ENCODE measurements at regions not wholly inside any gene's neighbourhood (a gene's known extent, or its start where the extent isn't known, plus 50 kb on each side); places are given as distances from the start of the nearest gene placed in this dataset.

GRCh38 chr6:20263059-20263458 lies 50.8 kb upstream of the MBOAT1 start:
- H2AFZ ChIP-seq, result no peak overlapping the region
- H3K9me3 ChIP-seq (ENCODE audit: control insufficient read depth, low read length), result no peaks in the 10 kb centered on the region
- no peak overlapping the region for H3K9ac ChIP-seq
- no peaks in the 10 kb centered on the region for H3K36me3 ChIP-seq (ENCODE audit: control insufficient read depth, insufficient read depth, low read length)
- no peaks in the 10 kb centered on the region for H3K27me3 ChIP-seq (ENCODE audit: control insufficient read depth, insufficient read depth, low read length)
- no peak overlapping the region for H3K4me3 ChIP-seq (ENCODE audit: low read depth, low read length)
- no peaks in the 10 kb centered on the region for H3K79me2 ChIP-seq
- no peaks in the 10 kb centered on the region for H3K4me1 ChIP-seq
- no peak for TF ChIP-seq CTCF (IDR thresholded peaks at IDR 0.05)
- no peak overlapping the region for H3K27ac ChIP-seq
- H3K4me2 ChIP-seq (ENCODE audit: low read length), result no peak overlapping the region

DNA sequence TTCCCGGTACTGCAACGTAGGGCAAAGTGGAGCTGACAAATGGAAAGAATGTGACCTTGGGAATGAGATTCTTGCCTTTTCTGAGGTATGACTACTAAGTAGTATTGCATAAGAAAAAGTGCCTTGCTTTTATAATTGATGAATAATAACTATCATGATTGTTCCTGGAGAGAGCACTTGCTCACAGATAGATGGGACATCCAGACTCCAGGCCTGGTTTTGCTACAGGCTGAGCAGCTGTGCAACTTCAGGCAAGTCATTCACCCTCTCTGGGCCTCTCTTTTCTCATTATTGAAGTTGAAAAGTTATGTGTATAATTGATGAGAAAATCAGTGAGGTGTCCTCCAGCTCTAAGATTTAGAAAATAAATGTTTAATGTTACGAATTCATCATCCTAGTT lies 53.6 kb upstream of the MBOAT1 start:
- H3K9me3 ChIP-seq (ENCODE audit: control insufficient read depth, low read length), result no peaks in the 10 kb centered on the region
- H2AFZ ChIP-seq, result no peak overlapping the region
- H3K9ac ChIP-seq, result no peak overlapping the region
- no peaks in the 10 kb centered on the region for H3K27me3 ChIP-seq (ENCODE audit: control insufficient read depth, insufficient read depth, low read length)
- no peaks in the 10 kb centered on the region for H3K4me1 ChIP-seq
- H3K79me2 ChIP-seq, result no peaks in the 10 kb centered on the region
- no peaks in the 10 kb centered on the region for H3K36me3 ChIP-seq (ENCODE audit: control insufficient read depth, insufficient read depth, low read length)
- H3K4me3 ChIP-seq (ENCODE audit: low read depth, low read length), result no peak overlapping the region
- no peak overlapping the region for H3K4me2 ChIP-seq (ENCODE audit: low read length)
- no peak overlapping the region for H3K27ac ChIP-seq
- TF ChIP-seq CTCF (IDR thresholded peaks at IDR 0.05), result no peak

GRCh38 chr6:20266851-20267608 lies 54.8 kb upstream of the MBOAT1 start:
- no peaks in the 10 kb centered on the region for H3K79me2 ChIP-seq
- no peaks in the 10 kb centered on the region for H3K36me3 ChIP-seq (ENCODE audit: control insufficient read depth, insufficient read depth, low read length)
- no peak overlapping the region for H3K4me2 ChIP-seq (ENCODE audit: low read length)
- no peaks in the 10 kb centered on the region for H3K4me1 ChIP-seq
- no peak overlapping the region for H2AFZ ChIP-seq
- no peaks in the 10 kb centered on the region for H3K27me3 ChIP-seq (ENCODE audit: control insufficient read depth, insufficient read depth, low read length)
- no peak overlapping the region for H3K4me3 ChIP-seq (ENCODE audit: low read depth, low read length)
- H3K9me3 ChIP-seq (ENCODE audit: control insufficient read depth, low read length), result no peaks in the 10 kb centered on the region
- H3K27ac ChIP-seq, result no peak overlapping the region
- no peak overlapping the region for H3K9ac ChIP-seq
- TF ChIP-seq CTCF (IDR thresholded peaks at IDR 0.05), result no peak

DNA sequence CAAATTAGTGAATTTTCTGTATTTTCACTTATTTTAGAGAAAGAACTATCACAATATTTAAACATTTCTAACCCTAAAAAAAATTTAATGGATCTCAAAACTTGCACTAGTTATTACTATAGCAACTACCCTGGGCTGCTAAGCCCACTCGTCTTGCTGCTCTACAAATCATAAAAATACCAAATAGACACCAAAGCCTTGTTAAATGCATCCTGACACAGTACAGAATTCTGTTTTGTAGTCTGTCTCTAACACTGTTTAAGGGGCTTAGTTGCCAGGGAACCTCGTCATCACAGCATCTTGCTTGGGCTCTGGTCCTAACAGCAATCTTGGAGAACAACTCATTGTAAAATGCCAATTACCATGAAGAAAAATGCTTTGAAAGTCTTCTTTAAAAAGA lies 56.9 kb upstream of the MBOAT1 start:
- no peak for TF ChIP-seq CTCF (IDR thresholded peaks at IDR 0.05)
- H3K9ac ChIP-seq, result no peak overlapping the region
- no peaks in the 10 kb centered on the region for H3K27me3 ChIP-seq (ENCODE audit: control insufficient read depth, insufficient read depth, low read length)
- no peaks in the 10 kb centered on the region for H3K4me1 ChIP-seq
- H3K79me2 ChIP-seq, result no peaks in the 10 kb centered on the region
- H3K36me3 ChIP-seq (ENCODE audit: control insufficient read depth, insufficient read depth, low read length), result no peaks in the 10 kb centered on the region
- no peaks in the 10 kb centered on the region for H3K9me3 ChIP-seq (ENCODE audit: control insufficient read depth, low read length)
- H3K4me3 ChIP-seq (ENCODE audit: low read depth, low read length), result no peak overlapping the region
- no peak overlapping the region for H3K4me2 ChIP-seq (ENCODE audit: low read length)
- H3K27ac ChIP-seq, result no peak overlapping the region
- H2AFZ ChIP-seq, result no peak overlapping the region

- Histone ChIP-seq H3K36me3 (ENCODE audit: control insufficient read depth, insufficient read depth, low read length) (no peaks in the 10 kb centered on the region), H3K27me3 (ENCODE audit: control insufficient read depth, insufficient read depth, low read length) (no peaks in the 10 kb centered on the region), H3K27ac (no peak overlapping the region), H3K79me2 (no peaks in the 10 kb centered on the region), H3K4me3 (ENCODE audit: low read depth, low read length) (no peak overlapping the region), H3K9ac (no peak overlapping the region), H2AFZ (no peak overlapping the region), H3K4me1 (no peaks in the 10 kb centered on the region), H3K9me3 (ENCODE audit: control insufficient read depth, low read length) (no peaks in the 10 kb centered on the region), H3K4me2 (ENCODE audit: low read length) (no peak overlapping the region)
- TF ChIP-seq CTCF (IDR thresholded peaks at IDR 0.05), result no peak
These were observed 59.5 kb upstream of the MBOAT1 start for GRCh38 chr6:20271818-20272217.

All from parathyroid adenoma (tissue), 2 donors.